HL-60 (cell line): ENCODE measurements at regions not wholly inside any gene's neighbourhood (a gene's known extent, or its start where the extent isn't known, plus 50 kb on each side); places are given as distances from the start of the nearest gene placed in this dataset.
"Not testable (repeated sequence)": the region's sequence is repeated elsewhere in the genome, so short reads cannot be mapped to it uniquely, and the experiment has no call there.

ENCODE experiments used
- DNase-seq, 2 experiments: peaks; one replicate each; pipeline ENCODE4 v3.0.0-alpha.2; 2010 to 2020; ENCODE audit warnings: low read depth in 1 of 2, low spot score in 1 of 2
- H3K27ac ChIP-seq: fragments of 250-450 bp; sonication (Bioruptor Pico); replicated peaks from 2 replicates; pipeline ENCODE4 v1.5.1; 2020; ENCODE audit warnings: mild to moderate bottlenecking, moderate library complexity
- H3K27me3 ChIP-seq: fragments of 250-450 bp; sonication (Bioruptor Pico); 2 replicates; pipeline ENCODE4 v1.5.1; 2021; ENCODE audit warnings: mild to moderate bottlenecking, moderate library complexity; ENCODE audit not compliant: insufficient read depth, poor library complexity, severe bottlenecking
- H3K4me3 ChIP-seq: replicated peaks from 2 replicates; pipeline ENCODE4 v1.5.1; 2011; ENCODE audit warnings: mild to moderate bottlenecking, control low read depth, low read length; ENCODE audit not compliant: insufficient read depth
- CTCF ChIP-seq: IDR thresholded peaks from one replicate; pipeline ENCODE4 v1.5.1; 2011; ENCODE audit warnings: low read length, control low read depth, inconsistent platforms; ENCODE audit not compliant: insufficient read depth
- GABPA ChIP-seq: IDR thresholded peaks from 2 replicates; pipeline ENCODE4 v1.6.1; 2012; ENCODE audit warnings: low read depth
- POLR2AphosphoS5 ChIP-seq: IDR thresholded peaks from 2 replicates; pipeline ENCODE4 v1.6.1; 2012; ENCODE audit warnings: low read depth
- SPI1 ChIP-seq: IDR thresholded peaks from 2 replicates; pipeline ENCODE4 v1.6.1; 2012; ENCODE audit warnings: low read depth, mild to moderate bottlenecking, borderline replicate concordance
- TF ChIP-seq, protein P1 (sequence below): IDR thresholded peaks from 2 replicates; pipeline ENCODE4 v1.6.1; 2012; ENCODE audit warnings: low read depth; ENCODE audit not compliant: insufficient replicate concordance

- Histone ChIP-seq H3K27ac (no peak overlapping the region), H3K27me3 (no peaks in the 10 kb centered on the region), H3K4me3 (no peak overlapping the region)
- TF ChIP-seq POLR2AphosphoS5 (no peak), SPI1 (no peak), CTCF (no peak), GABPA (no peak)
- TF ChIP-seq, protein P1, sequence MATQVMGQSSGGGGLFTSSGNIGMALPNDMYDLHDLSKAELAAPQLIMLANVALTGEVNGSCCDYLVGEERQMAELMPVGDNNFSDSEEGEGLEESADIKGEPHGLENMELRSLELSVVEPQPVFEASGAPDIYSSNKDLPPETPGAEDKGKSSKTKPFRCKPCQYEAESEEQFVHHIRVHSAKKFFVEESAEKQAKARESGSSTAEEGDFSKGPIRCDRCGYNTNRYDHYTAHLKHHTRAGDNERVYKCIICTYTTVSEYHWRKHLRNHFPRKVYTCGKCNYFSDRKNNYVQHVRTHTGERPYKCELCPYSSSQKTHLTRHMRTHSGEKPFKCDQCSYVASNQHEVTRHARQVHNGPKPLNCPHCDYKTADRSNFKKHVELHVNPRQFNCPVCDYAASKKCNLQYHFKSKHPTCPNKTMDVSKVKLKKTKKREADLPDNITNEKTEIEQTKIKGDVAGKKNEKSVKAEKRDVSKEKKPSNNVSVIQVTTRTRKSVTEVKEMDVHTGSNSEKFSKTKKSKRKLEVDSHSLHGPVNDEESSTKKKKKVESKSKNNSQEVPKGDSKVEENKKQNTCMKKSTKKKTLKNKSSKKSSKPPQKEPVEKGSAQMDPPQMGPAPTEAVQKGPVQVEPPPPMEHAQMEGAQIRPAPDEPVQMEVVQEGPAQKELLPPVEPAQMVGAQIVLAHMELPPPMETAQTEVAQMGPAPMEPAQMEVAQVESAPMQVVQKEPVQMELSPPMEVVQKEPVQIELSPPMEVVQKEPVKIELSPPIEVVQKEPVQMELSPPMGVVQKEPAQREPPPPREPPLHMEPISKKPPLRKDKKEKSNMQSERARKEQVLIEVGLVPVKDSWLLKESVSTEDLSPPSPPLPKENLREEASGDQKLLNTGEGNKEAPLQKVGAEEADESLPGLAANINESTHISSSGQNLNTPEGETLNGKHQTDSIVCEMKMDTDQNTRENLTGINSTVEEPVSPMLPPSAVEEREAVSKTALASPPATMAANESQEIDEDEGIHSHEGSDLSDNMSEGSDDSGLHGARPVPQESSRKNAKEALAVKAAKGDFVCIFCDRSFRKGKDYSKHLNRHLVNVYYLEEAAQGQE = no peak
- no peak for DNase-seq
These were observed 121.3 kb upstream of the ALDH3B2 start for GRCh38 chr11:67795746-67796145.

DNA sequence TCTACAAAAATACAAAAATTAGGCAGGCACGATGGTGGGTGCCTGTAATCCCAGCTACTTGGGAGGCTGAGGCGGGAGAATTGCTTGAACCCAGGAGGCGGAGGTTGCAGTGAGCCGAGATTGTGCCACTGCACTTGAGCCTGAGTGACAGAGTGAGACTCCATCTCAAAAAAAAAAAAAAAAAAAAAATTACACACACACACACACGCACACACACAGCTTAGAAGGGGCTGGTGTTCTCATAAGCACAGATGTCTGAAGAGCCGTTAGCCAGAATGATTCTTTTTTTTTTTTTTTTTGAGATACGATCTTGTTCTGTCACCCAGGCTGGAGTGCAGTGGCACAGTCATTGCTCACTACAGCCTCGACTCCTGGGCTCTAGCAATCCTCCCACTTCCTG lies 119.3 kb upstream of the ALDH3B2 start:
- not testable (repeated sequence) for H3K27me3 ChIP-seq, H3K27ac ChIP-seq, H3K4me3 ChIP-seq, DNase-seq

- TF ChIP-seq CTCF = peak; percentile 4
- H3K27me3 ChIP-seq, H3K27ac ChIP-seq, H3K4me3 ChIP-seq: not testable (repeated sequence)
- DNase-seq = peak in 1 of 2 experiments; percentile 21
These were observed 118.0 kb upstream of the ALDH3B2 start for GRCh38 chr11:67792273-67792990.

- not testable (repeated sequence) for H3K27me3 ChIP-seq, H3K4me3 ChIP-seq, DNase-seq, H3K27ac ChIP-seq
These were observed 117.3 kb upstream of the ALDH3B2 start for GRCh38 chr11:67791598-67792170.

DNA sequence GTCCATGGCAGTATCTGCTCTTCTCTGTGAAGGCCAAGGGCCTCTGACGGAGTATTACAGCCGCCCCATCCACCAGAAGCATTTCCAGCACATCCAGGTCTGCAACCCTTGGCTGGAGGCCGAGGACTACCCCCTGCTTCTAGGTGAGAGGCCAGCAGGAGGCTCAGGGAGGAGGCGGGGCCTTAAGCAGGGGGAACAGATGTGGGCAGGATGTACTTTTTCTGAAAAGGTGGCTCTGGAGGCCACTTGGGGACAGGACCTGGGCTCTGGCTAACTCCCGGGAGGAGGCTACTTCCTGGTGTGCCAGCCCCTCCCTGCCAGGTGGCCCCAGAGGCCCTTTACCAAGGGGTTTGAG lies 113.9 kb upstream of the ALDH3B2 start:
- DNase-seq = not testable (repeated sequence)

DNA sequence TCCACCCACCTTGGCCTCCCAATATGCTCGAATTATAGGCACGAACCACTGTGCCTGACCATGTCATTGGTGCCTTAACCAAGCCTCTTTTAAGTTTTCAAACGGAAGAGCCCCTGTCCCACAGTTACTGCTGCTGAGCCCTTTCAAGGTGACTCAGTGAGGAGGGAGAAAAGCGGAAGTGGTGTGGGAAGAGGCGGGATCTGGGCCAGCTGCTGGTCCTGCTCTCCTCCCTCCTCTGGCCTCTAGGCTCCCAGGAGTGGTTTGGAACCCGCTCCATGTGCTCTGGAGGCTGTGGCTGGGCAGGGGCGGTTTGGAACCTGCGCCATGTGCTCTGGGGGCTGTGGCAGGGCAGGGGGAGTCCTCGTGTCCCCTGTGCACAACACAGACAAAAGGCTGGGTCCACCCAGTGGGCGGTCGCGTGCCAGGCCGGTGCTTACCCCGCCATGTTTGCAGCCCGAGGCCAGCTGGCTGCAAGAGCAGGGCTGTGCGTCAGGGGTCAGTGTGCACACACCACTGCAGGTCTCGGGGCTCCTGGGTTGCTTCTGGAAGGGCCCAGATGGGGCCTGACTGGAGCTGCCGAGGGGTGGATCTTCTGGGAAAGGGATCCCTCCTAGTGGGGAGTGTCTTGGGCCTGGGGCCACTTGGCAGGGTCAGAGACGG lies 113.4 kb upstream of the ALDH3B2 start:
- DNase-seq = peak in 1 of 2 experiments; percentile 64
- peak; percentile 49; the same call in 1 of the 2 replicates for TF ChIP-seq SPI1
- not testable (repeated sequence) for H3K27me3 ChIP-seq, H3K4me3 ChIP-seq, H3K27ac ChIP-seq

More for the DNA sequence above, 113.9 kb upstream of the ALDH3B2 start:
- H3K4me3 ChIP-seq, H3K27me3 ChIP-seq, H3K27ac ChIP-seq: not testable (repeated sequence)

GRCh38 chr11:67781967-67782366 lies 107.5 kb upstream of the ALDH3B2 start:
- not testable (repeated sequence) for H3K4me3 ChIP-seq, DNase-seq, H3K27ac ChIP-seq, H3K27me3 ChIP-seq

DNA sequence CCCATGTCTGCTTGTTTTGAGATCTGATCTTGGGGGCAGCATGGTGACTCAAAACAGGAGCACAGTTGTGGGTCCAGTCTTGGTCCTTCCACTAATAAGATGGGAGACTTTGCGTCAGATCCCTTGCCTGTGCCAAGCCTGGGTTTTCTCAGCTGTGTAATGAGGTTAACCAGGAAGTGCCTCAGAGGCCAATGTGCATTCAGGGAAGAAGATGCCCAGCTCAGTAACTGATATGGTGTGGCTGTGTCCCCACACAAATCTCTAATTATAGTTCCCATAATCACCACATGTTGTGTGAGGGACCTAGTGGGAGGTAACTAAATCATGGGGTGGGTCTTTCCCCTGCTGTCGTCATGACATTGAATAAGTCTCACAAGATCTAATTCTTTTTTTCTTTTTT lies 107.1 kb upstream of the ALDH3B2 start:
- not testable (repeated sequence) for H3K27me3 ChIP-seq

More for the DNA sequence above, 107.1 kb upstream of the ALDH3B2 start:
- DNase-seq, H3K4me3 ChIP-seq, H3K27ac ChIP-seq: not testable (repeated sequence)
